Rectal smooth muscle tissue (tissue), 1 donor: ENCODE measurements at regions not wholly inside any gene's neighbourhood (a gene's known extent, or its start where the extent isn't known, plus 50 kb on each side); places are given as distances from the start of the nearest gene placed in this dataset.
"Not testable (repeated sequence)": the region's sequence is repeated elsewhere in the genome, so short reads cannot be mapped to it uniquely, and the experiment has no call there.

ENCODE experiments used
- H3K27ac ChIP-seq: one replicate; pipeline ENCODE4 v1.7.0; 2013; ENCODE audit warnings: low read depth, low read length, inconsistent platforms
- H3K27me3 ChIP-seq: one replicate; pipeline ENCODE4 v1.7.0; 2013; ENCODE audit warnings: low read length; ENCODE audit not compliant: control insufficient read depth, insufficient read depth
- H3K36me3 ChIP-seq: one replicate; pipeline ENCODE4 v1.7.0; 2013; ENCODE audit warnings: low read length; ENCODE audit not compliant: control insufficient read depth, insufficient read depth
- H3K4me1 ChIP-seq: one replicate; pipeline ENCODE4 v1.7.0; 2013; ENCODE audit warnings: low read length; ENCODE audit not compliant: control insufficient read depth, insufficient read depth
- H3K4me3 ChIP-seq: one replicate; pipeline ENCODE4 v1.7.0; 2013; ENCODE audit warnings: low read length
- H3K9ac ChIP-seq: one replicate; pipeline ENCODE4 v1.7.0; 2013; ENCODE audit warnings: low read length

GRCh38 chr19:28351761-28352160 is 861.2 kb downstream of the UQCRFS1 start:
- no peaks in the 10 kb centered on the region for H3K4me1 ChIP-seq
- no peaks in the 10 kb centered on the region for H3K36me3 ChIP-seq
- H3K27me3 ChIP-seq: no peaks in the 10 kb centered on the region
- H3K27ac ChIP-seq: no peak overlapping the region
- no peak overlapping the region for H3K9ac ChIP-seq
- H3K4me3 ChIP-seq: no peak overlapping the region

- H3K27me3 ChIP-seq, H3K27ac ChIP-seq, H3K9ac ChIP-seq, H3K4me3 ChIP-seq, H3K4me1 ChIP-seq, H3K36me3 ChIP-seq: not testable (repeated sequence)
These were observed 861.6 kb downstream of the UQCRFS1 start for GRCh38 chr19:28351321-28351720.

- H3K4me3 ChIP-seq: no peak overlapping the region
- no peak overlapping the region for H3K27ac ChIP-seq
- H3K27me3 ChIP-seq: no peaks in the 10 kb centered on the region
- H3K4me1 ChIP-seq: no peaks in the 10 kb centered on the region
- H3K36me3 ChIP-seq: no peaks in the 10 kb centered on the region
- H3K9ac ChIP-seq: no peak overlapping the region
These were observed 862.3 kb downstream of the UQCRFS1 start for GRCh38 chr19:28350673-28351072.

- Histone ChIP-seq H3K9ac (no peak overlapping the region), H3K27ac (no peak overlapping the region), H3K27me3 (no peaks in the 10 kb centered on the region), H3K4me1 (no peaks in the 10 kb centered on the region), H3K4me3 (no peak overlapping the region), H3K36me3 (no peaks in the 10 kb centered on the region)
These were observed 862.9 kb downstream of the UQCRFS1 start for GRCh38 chr19:28350037-28350436.

GRCh38 chr19:28349604-28350003 is 863.3 kb downstream of the UQCRFS1 start:
- Histone ChIP-seq H3K4me1 (no peaks in the 10 kb centered on the region), H3K27ac (no peak overlapping the region), H3K27me3 (no peaks in the 10 kb centered on the region), H3K4me3 (no peak overlapping the region), H3K9ac (no peak overlapping the region), H3K36me3 (no peaks in the 10 kb centered on the region)

- Histone ChIP-seq H3K4me3 (no peak overlapping the region), H3K4me1 (no peaks in the 10 kb centered on the region), H3K36me3 (no peaks in the 10 kb centered on the region), H3K9ac (no peak overlapping the region), H3K27ac (no peak overlapping the region), H3K27me3 (no peaks in the 10 kb centered on the region)
These were observed 867.1 kb downstream of the UQCRFS1 start for GRCh38 chr19:28345811-28346210.

- Histone ChIP-seq H3K27me3 (no peaks in the 10 kb centered on the region), H3K4me1 (no peaks in the 10 kb centered on the region), H3K9ac (no peak overlapping the region), H3K36me3 (no peaks in the 10 kb centered on the region), H3K4me3 (no peak overlapping the region), H3K27ac (no peak overlapping the region)
These were observed 871.1 kb downstream of the UQCRFS1 start for GRCh38 chr19:28341810-28342350.

- Histone ChIP-seq H3K4me3 (no peak overlapping the region), H3K27ac (no peak overlapping the region), H3K36me3 (no peaks in the 10 kb centered on the region), H3K9ac (no peak overlapping the region), H3K4me1 (no peaks in the 10 kb centered on the region), H3K27me3 (no peaks in the 10 kb centered on the region)
These were observed 878.5 kb downstream of the UQCRFS1 start for GRCh38 chr19:28334419-28334818.

GRCh38 chr19:28333909-28334308 is 879.0 kb downstream of the UQCRFS1 start:
- no peak overlapping the region for H3K4me3 ChIP-seq
- no peak overlapping the region for H3K9ac ChIP-seq
- no peaks in the 10 kb centered on the region for H3K4me1 ChIP-seq
- no peaks in the 10 kb centered on the region for H3K27me3 ChIP-seq
- H3K27ac ChIP-seq: no peak overlapping the region
- no peaks in the 10 kb centered on the region for H3K36me3 ChIP-seq

- no peak overlapping the region for H3K9ac ChIP-seq
- no peak overlapping the region for H3K4me3 ChIP-seq
- H3K4me1 ChIP-seq: no peaks in the 10 kb centered on the region
- no peaks in the 10 kb centered on the region for H3K27me3 ChIP-seq
- no peak overlapping the region for H3K27ac ChIP-seq
- H3K36me3 ChIP-seq: no peaks in the 10 kb centered on the region
These were observed 880.1 kb downstream of the UQCRFS1 start for GRCh38 chr19:28332886-28333285.

- no peaks in the 10 kb centered on the region for H3K4me1 ChIP-seq
- no peaks in the 10 kb centered on the region for H3K36me3 ChIP-seq
- no peak overlapping the region for H3K27ac ChIP-seq
- no peaks in the 10 kb centered on the region for H3K27me3 ChIP-seq
- H3K4me3 ChIP-seq: no peak overlapping the region
- no peak overlapping the region for H3K9ac ChIP-seq
These were observed 880.6 kb downstream of the UQCRFS1 start for GRCh38 chr19:28332351-28332750.

- no peaks in the 10 kb centered on the region for H3K4me1 ChIP-seq
- H3K9ac ChIP-seq: no peak overlapping the region
- H3K36me3 ChIP-seq: no peaks in the 10 kb centered on the region
- H3K27ac ChIP-seq: no peak overlapping the region
- no peak overlapping the region for H3K4me3 ChIP-seq
- H3K27me3 ChIP-seq: no peaks in the 10 kb centered on the region
These were observed 881.4 kb downstream of the UQCRFS1 start for GRCh38 chr19:28331596-28331995.

GRCh38 chr19:28330831-28331230 is 882.1 kb downstream of the UQCRFS1 start:
- H3K4me1 ChIP-seq: no peaks in the 10 kb centered on the region
- H3K27ac ChIP-seq: no peak overlapping the region
- H3K9ac ChIP-seq: no peak overlapping the region
- H3K36me3 ChIP-seq: no peaks in the 10 kb centered on the region
- no peak overlapping the region for H3K4me3 ChIP-seq
- no peaks in the 10 kb centered on the region for H3K27me3 ChIP-seq
